ENCODE measurements at regions not wholly inside any gene's neighbourhood (a gene's known extent, or its start where the extent isn't known, plus 50 kb on each side); places are given as distances from the start of the nearest gene placed in this dataset.

GRCh38 chr6:147136057-147136456 lies 68.2 kb upstream of the STXBP5 start:
- TF ChIP-seq POLR2A (IDR thresholded peaks at IDR 0.05) (no peak), CTCF (IDR thresholded peaks at IDR 0.05) (no peak)
